Sigmoid colon (tissue), 6 donors: ENCODE measurements at regions not wholly inside any gene's neighbourhood (a gene's known extent, or its start where the extent isn't known, plus 50 kb on each side); places are given as distances from the start of the nearest gene placed in this dataset.

ENCODE experiments used
- DNase-seq: peaks from one replicate; pipeline ENCODE4 v3.0.0-alpha.2; 2019
- H3K27ac ChIP-seq, 4 donors: fragments of 200-600 bp; sonication (generic); one replicate each; pipeline ENCODE4 v1.5.1; 2016 to 2019; ENCODE audit warnings: mild to moderate bottlenecking in 1 of 4
- H3K27me3 ChIP-seq, 3 donors: fragments of 200-600 bp; sonication (generic); one replicate each; pipeline ENCODE4 v1.5.1; 2019; ENCODE audit warnings: mild to moderate bottlenecking in 1 of 3
- H3K36me3 ChIP-seq, 4 donors: fragments of 200-600 bp; sonication (generic); one replicate each; pipeline ENCODE4 v1.5.1; 2016 to 2019
- H3K4me1 ChIP-seq, 4 donors: fragments of 200-600 bp; sonication (generic); one replicate each; pipeline ENCODE4 v1.5.1; 2017 to 2019
- H3K4me3 ChIP-seq, 4 donors: fragments of 200-600 bp; sonication (generic); one replicate each; pipeline ENCODE4 v1.5.1; 2017 to 2019; ENCODE audit warnings: mild to moderate bottlenecking in 2 of 4, moderate library complexity in 1 of 4
- H3K9me3 ChIP-seq, 4 donors: fragments of 200-600 bp in 3 of 4; sonication (generic) in 3 of 4; one replicate each; pipeline versions ENCODE4 v1.5.1 to v1.6.1; 2013 to 2019
- EP300 ChIP-seq, 4 donors: sonication (generic); formaldehyde crosslinking; IDR thresholded peaks; one replicate each; pipeline ENCODE4 v1.6.1; 2017; ENCODE audit warnings: antibody characterized with exemption in 4 of 4
- POLR2A ChIP-seq, 2 donors: fragments of 450-650 bp; IDR thresholded peaks; one replicate each; pipeline ENCODE4 v1.6.1; 2016; ENCODE audit warnings: antibody characterized with exemption in 2 of 2, mild to moderate bottlenecking in 2 of 2, moderate library complexity in 2 of 2
- POLR2AphosphoS5 ChIP-seq, 4 donors: sonication (generic); formaldehyde crosslinking; IDR thresholded peaks; one replicate each; pipeline ENCODE4 v1.6.1; 2017; ENCODE audit warnings: antibody characterized with exemption in 4 of 4
- WGBS, 2 donors: extraction: QIAGEN DNeasy Blood & Tissue Kit; methylation state at CpG; one replicate each; pipeline ENCODE4 v1.1.7; 2013; 5-methylcytosine and 5-hydroxymethylcytosine counted together
- intact Hi-C: fragments of 100-400 bp; cut with DNase I; formaldehyde crosslinking; loops from one replicate; pipeline ENCODE4 v1.15.1; 2023
- TF ChIP-seq, protein P1 (sequence below), 4 experiments: fragments of 450-650 bp in 3 of 4; fragments of 200-600 bp in 1 of 4; IDR thresholded peaks; one replicate each; pipeline ENCODE4 v1.5.1; 2016 to 2019; ENCODE audit warnings: antibody characterized with exemption in 4 of 4, mild to moderate bottlenecking in 3 of 4, moderate library complexity in 2 of 4
- donor health status: healthy with polysubstance abuse.
- donor health status: healthy.

GRCh38 chr9:115400796-115401195 is 282.8 kb upstream of the TNC start:
- intact Hi-C loops: no loop called here
- H3K27ac ChIP-seq: no peak overlapping the region
- H3K4me1 ChIP-seq: no peaks in the 10 kb centered on the region
- no peak for DNase-seq
- TF ChIP-seq POLR2AphosphoS5 (IDR thresholded peaks at IDR 0.05) (no peak), EP300 (IDR thresholded peaks at IDR 0.05) (no peak), POLR2A (IDR thresholded peaks at IDR 0.05) (no peak)
- TF ChIP-seq, protein P1, sequence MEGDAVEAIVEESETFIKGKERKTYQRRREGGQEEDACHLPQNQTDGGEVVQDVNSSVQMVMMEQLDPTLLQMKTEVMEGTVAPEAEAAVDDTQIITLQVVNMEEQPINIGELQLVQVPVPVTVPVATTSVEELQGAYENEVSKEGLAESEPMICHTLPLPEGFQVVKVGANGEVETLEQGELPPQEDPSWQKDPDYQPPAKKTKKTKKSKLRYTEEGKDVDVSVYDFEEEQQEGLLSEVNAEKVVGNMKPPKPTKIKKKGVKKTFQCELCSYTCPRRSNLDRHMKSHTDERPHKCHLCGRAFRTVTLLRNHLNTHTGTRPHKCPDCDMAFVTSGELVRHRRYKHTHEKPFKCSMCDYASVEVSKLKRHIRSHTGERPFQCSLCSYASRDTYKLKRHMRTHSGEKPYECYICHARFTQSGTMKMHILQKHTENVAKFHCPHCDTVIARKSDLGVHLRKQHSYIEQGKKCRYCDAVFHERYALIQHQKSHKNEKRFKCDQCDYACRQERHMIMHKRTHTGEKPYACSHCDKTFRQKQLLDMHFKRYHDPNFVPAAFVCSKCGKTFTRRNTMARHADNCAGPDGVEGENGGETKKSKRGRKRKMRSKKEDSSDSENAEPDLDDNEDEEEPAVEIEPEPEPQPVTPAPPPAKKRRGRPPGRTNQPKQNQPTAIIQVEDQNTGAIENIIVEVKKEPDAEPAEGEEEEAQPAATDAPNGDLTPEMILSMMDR (IDR thresholded peaks at IDR 0.05): no peak
- H3K9me3 ChIP-seq: no peaks in the 10 kb centered on the region
- no peaks in the 10 kb centered on the region for H3K36me3 ChIP-seq
- H3K4me3 ChIP-seq: no peak overlapping the region
- H3K27me3 ChIP-seq: no peaks in the 10 kb centered on the region
- 88 to 89% methylated on average over 3 of the region's 3 CpGs for WGBS, 2 donors

DNA sequence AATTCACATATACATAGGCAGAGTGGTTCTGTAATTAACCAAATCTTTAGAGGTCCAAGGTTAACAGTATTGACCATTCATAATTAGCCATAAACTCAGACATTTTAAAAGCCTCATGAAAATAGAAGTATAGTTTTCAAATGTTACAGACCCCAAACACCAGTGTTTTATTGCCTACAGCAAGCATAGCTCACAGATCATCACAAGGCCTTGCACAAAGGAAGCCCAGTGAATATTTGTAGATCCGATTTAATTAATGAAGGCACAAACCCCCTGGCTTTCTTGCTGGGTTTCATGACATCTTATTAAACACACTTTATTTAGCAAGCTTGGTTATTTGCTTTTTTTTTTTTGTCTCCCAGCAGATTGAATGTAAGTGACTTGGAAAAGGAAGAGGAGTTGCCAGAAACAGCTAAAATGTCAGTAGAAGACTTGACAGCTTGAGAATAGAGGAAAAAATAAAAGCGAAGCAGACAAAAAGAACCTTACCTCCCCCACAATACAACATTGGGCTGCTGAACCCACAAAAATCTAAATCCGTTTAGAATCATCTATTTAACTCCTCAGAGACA is 283.9 kb upstream of the TNC start:
- no peaks in the 10 kb centered on the region for H3K36me3 ChIP-seq
- no peaks in the 10 kb centered on the region for H3K9me3 ChIP-seq
- DNase-seq: no peak
- no peaks in the 10 kb centered on the region for H3K4me1 ChIP-seq
- H3K27ac ChIP-seq: no peak overlapping the region
- WGBS, 2 donors: 71 to 81% methylated on average over 3 of the region's 3 CpGs
- H3K27me3 ChIP-seq: no peaks in the 10 kb centered on the region
- no peak overlapping the region for H3K4me3 ChIP-seq
- intact Hi-C loops: no loop called here
- TF ChIP-seq EP300 (IDR thresholded peaks at IDR 0.05) (no peak), POLR2AphosphoS5 (IDR thresholded peaks at IDR 0.05) (no peak), POLR2A (IDR thresholded peaks at IDR 0.05) (no peak)
- TF ChIP-seq, protein P1 (IDR thresholded peaks at IDR 0.05): no peak

DNA sequence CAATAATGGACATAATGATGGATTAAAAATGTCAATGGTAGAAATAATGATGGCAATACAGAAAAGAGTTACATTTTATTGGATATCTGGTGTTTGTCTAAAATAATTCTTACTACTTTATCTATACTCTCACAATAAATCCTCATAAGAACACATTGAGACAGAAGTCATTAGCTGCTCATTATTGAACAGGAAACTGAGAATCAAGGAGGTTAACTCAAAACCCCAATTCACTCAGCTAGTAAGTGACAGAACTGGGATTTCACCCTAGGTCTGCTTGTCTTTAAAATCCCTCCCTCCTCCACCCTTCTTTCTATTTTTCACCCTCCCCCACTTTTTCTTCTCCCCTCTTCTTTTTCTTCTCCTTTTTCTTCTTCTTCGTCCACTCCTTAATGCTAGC is 285.8 kb upstream of the TNC start:
- H3K27ac ChIP-seq: no peak overlapping the region

GRCh38 chr9:115404311-115404710 is 286.4 kb upstream of the TNC start:
- no peaks in the 10 kb centered on the region for H3K27me3 ChIP-seq
- H3K4me1 ChIP-seq: no peaks in the 10 kb centered on the region
- TF ChIP-seq POLR2AphosphoS5 (IDR thresholded peaks at IDR 0.05) (no peak), POLR2A (IDR thresholded peaks at IDR 0.05) (no peak), EP300 (IDR thresholded peaks at IDR 0.05) (no peak)
- TF ChIP-seq, protein P1 (IDR thresholded peaks at IDR 0.05): no peak
- no peak overlapping the region for H3K4me3 ChIP-seq
- no peak overlapping the region for H3K27ac ChIP-seq
- intact Hi-C loops: no loop called here
- H3K9me3 ChIP-seq: no peaks in the 10 kb centered on the region
- DNase-seq: no peak
- H3K36me3 ChIP-seq: no peaks in the 10 kb centered on the region

More for the DNA sequence above, 285.8 kb upstream of the TNC start:
- TF ChIP-seq EP300 (IDR thresholded peaks at IDR 0.05) (no peak), POLR2A (IDR thresholded peaks at IDR 0.05) (no peak), POLR2AphosphoS5 (IDR thresholded peaks at IDR 0.05) (no peak)
- TF ChIP-seq, protein P1 (IDR thresholded peaks at IDR 0.05): no peak
- no peaks in the 10 kb centered on the region for H3K36me3 ChIP-seq
- no peak for DNase-seq
- H3K27me3 ChIP-seq: no peaks in the 10 kb centered on the region
- WGBS, 2 donors: 85 to 95% methylated on average over 1 of the region's 1 CpG
- intact Hi-C loops: no loop called here
- no peaks in the 10 kb centered on the region for H3K9me3 ChIP-seq
- no peaks in the 10 kb centered on the region for H3K4me1 ChIP-seq
- no peak overlapping the region for H3K4me3 ChIP-seq

DNA sequence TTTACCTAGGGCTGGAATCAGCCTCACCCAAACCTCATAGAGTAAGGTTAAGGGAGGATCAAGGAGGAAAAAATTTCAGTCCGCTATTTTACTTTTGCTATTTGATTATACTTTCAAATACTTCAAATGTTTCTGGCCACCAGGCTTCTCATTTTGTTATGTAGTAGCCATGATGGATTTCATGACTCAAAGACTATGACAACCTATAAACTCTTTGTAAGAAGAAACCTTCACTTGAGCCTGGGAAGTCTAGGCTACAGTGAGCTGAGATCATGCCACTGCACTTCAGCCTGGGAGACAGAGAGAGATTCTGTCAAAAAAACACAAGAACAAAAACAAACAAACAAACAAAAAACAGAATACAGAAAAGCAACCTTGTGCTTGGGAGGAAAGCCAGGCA is 293.6 kb upstream of the TNC start:
- intact Hi-C loops: no loop called here
- Histone ChIP-seq H3K4me1 (no peaks in the 10 kb centered on the region), H3K4me3 (no peak overlapping the region), H3K27ac (no peak overlapping the region), H3K9me3 (no peaks in the 10 kb centered on the region), H3K36me3 (no peaks in the 10 kb centered on the region), H3K27me3 (no peaks in the 10 kb centered on the region)
- DNase-seq: no peak
- TF ChIP-seq, protein P1 (IDR thresholded peaks at IDR 0.05): no peak
- TF ChIP-seq POLR2A (IDR thresholded peaks at IDR 0.05) (no peak), POLR2AphosphoS5 (IDR thresholded peaks at IDR 0.05) (no peak), EP300 (IDR thresholded peaks at IDR 0.05) (no peak)
- 93 to 94% methylated on average over 1 of the region's 1 CpG for WGBS, 2 donors
